ENCODE measurements at regions not wholly inside any gene's neighbourhood (a gene's known extent, or its start where the extent isn't known, plus 50 kb on each side); places are given as distances from the start of the nearest gene placed in this dataset.

DNA sequence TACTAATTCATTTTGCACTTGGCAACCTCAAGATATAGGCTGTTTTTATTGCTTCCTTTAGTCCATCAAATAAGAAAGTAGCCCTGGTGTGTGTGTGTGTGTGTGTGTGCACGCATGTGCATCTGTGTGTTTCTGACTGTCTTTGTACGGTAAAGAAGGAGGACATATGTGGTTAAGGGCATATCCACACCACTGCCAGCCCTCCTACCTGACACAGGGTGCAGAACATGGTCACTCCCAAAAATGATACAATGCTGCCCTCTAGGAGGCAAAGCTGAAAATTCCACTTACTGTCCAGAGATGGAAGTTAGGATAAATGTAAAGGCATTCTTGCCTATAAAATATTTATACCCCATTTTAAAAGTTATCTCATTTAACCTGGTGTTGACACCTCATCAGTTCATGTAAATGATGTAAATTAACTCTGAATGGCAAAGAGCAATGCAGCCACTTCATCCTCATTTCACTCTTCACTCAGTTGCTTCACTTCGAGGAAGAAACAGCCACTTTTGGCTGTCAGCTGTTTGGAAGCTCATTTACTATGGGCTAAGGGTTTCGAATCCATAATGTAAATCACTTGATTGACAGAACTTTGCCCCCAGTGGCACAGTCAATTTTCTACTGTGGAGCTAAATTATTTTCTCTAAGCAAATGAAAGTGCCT is 83.1 kb upstream of the MTNR1B start:
- peak; percentile 74 for DNase-seq

DNA sequence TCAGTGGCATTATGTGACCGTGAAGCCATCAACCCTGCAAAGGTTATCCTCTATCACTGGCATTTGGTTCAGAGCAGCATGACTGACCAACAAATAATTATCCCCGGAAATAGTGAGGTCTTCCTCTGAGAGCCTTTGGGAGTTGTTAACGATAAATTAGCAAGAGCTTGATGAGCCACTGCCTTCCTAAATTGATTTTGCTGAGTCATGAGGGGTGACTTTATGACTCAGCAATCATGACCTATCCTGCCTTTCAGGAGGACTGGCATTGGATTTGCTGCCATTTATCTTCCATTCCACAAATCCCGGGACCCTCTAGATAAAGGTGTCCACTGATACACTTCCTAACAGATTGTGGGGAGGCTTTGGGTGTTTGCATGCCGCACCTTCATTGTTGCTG is 80.8 kb upstream of the MTNR1B start:
- DNase-seq = peak; percentile 15

- no peak for DNase-seq
These were observed 78.6 kb upstream of the MTNR1B start for GRCh38 chr11:92890846-92891245.

DNA sequence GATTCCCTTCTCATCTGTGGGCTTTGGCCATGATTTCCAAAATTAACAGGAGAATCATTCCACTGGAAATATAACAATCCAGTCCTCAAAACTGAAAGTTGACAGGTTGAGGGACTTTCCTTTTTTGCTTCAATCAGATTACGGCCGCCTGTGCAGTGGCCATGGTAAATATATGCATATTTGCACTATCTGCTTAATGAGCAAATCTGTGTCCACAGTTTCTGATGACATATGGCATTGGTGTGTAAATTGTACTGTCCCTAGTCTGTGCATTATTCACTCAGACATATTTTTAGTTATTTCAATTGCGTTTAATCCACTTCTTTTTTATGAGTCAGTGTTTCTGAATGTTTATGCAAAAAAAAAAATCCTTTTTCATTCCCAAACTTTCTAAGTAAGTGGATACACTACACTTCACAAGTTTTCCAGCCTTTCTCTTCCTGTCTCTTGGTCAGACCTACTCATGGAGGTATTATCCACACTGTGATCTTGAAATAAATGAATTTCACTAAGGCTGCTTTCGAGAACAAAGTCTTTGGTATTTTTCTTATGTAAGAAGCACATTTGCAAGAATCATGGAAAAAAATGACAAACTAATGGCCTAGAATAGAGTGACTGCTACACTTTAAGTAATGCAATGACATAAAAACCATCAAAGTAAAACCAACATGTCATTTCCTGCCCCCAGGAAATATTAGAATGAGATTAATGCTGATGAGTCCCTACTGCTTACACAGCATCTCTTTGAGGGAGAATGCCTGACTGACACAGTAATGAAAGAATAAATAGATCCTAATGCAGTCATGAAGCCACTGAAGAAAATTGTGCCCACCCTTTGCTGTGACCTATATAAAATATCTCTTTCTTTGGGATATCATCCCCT is 76.4 kb upstream of the MTNR1B start:
- no peak for DNase-seq

GRCh38 chr11:92894197-92894596 is 75.3 kb upstream of the MTNR1B start:
- DNase-seq = no peak

- DNase-seq = no peak
These were observed 72.0 kb upstream of the MTNR1B start for GRCh38 chr11:92897487-92897886.

DNA sequence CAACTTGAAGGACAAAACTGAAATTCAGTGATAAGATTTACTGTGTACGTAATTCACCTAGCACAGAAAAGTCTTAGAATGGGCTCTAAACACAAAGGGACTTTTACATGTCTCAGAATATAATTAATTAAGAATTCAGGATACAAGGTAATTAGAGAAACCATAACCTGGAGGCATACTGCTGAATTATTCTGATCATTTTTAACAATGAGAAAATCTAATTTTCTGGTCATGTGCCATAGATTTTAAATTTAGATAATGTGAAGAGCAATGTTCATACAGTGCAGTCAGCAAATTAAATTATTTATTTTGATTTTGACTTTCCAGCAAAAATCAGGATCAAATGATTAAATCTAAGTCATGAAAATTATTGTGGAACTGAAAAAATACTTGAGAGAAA is 67.0 kb upstream of the MTNR1B start:
- DNase-seq = no peak

- no peak for DNase-seq
These were observed 61.8 kb upstream of the MTNR1B start for GRCh38 chr11:92907671-92908070.

DNA sequence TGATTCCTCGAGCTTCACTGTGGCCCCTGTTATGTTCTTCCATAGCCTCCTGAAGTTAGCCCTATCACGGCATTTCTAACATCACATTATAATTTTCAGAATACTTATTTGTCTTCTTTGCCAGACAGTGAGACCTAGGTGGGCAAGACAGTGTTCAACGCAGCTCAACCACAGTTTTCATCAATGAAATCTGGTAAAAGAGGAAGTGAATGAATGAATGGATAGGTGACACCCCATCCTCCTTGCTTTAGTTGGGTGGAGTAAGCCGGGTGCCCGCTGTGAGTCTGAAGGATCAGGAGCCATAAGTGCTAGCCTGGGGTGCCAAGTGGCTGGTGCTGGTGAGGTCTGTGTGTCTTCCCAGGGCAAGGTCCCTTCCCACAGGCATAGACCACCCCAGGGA is 60.2 kb upstream of the MTNR1B start:
- DNase-seq = no peak

GRCh38 chr11:92911478-92911877 is 58.0 kb upstream of the MTNR1B start:
- no peak for DNase-seq

DNA sequence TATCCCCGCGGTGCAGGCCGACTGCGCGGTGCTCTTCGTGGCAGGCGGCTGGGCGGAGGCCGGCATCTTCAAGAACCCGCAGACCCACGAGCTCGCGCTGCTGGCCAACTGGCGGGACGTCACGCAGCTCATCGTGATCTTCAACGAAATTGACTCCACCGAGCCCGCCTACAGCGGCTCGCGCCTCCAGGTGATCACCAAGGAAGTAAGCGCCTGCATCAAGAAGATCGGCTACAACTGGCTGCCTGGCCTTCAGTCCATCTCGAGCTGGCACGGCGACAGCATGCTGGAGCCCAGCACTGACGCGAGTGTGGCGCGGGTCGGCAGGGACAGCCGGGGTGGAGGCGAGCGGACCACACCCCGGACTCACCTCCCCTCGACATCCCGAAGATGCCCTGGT is 53.9 kb upstream of the MTNR1B start:
- no peak for DNase-seq

- DNase-seq = no peak
These were observed 53.2 kb upstream of the MTNR1B start for GRCh38 chr11:92916299-92916698.

DNA sequence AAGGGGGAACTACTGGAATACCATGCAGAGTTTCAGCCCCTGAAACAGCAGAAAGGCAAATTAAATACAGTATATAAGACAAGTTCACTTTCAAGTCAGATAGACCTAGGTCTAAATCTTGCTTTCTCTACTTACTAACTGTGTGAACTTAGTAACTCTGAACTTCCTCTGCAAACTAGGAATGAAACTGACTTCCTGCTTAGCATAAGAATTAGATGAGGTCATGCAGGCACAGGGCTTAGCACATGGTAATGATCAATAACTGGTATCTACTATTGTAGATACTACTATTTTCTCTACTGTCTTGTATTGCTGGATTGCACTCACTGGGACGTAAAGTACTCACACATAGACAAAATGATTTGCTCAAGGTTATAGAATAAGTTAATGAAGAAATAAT is 51.5 kb upstream of the MTNR1B start:
- no peak for DNase-seq

DNA sequence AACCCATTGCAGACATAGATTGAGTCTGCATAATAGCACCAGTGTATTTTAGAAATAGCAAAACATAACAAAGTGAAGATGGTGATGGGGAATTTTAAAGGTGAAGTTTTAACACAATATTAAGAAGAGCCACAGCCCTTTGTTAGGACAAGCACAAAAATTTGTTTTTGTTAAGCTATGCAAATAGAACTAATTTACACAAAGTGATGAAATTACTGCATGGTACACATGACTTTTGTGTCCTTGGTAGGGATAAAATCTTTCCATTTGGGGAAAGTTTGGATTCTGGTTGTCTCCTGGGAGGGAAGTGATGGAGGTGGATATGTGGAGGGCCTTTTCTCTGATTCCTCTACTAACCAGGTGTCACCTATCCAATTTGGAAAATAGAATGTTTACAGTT is 50.4 kb upstream of the MTNR1B start:
- no peak for DNase-seq

Data from hematopoietic multipotent progenitor cell treated with erythropoietin and hydrocortisone succinate and interleukin-3 and kit ligand, for 4 days (in vitro differentiated cells).